ENCODE measurements at regions not wholly inside any gene's neighbourhood (a gene's known extent, or its start where the extent isn't known, plus 50 kb on each side); places are given as distances from the start of the nearest gene placed in this dataset.

DNA sequence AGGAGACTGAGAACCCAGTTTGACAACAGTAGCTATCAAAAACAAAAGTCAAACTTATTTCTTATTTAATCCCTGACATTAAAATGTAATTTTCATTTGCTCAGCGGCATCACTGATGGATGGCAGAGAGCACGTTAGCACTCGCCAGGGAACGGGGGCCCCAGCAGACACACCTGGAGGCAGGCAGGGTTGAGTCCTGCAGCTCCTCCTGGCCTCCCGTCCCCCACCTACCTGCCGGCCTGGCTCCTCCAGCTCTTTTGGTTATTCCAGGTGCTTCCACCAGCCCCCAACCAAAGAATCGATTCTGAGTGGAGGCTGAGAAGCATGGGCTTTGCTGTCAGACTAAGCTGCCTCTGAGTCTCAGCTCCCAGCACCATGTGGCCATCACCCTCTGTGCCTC, 113.6 kb downstream of the PHETA1 start:
- H3K4me1 Mint-ChIP-seq: no peaks in the 10 kb centered on the region
- TF ChIP-seq, protein P1, sequence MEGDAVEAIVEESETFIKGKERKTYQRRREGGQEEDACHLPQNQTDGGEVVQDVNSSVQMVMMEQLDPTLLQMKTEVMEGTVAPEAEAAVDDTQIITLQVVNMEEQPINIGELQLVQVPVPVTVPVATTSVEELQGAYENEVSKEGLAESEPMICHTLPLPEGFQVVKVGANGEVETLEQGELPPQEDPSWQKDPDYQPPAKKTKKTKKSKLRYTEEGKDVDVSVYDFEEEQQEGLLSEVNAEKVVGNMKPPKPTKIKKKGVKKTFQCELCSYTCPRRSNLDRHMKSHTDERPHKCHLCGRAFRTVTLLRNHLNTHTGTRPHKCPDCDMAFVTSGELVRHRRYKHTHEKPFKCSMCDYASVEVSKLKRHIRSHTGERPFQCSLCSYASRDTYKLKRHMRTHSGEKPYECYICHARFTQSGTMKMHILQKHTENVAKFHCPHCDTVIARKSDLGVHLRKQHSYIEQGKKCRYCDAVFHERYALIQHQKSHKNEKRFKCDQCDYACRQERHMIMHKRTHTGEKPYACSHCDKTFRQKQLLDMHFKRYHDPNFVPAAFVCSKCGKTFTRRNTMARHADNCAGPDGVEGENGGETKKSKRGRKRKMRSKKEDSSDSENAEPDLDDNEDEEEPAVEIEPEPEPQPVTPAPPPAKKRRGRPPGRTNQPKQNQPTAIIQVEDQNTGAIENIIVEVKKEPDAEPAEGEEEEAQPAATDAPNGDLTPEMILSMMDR (IDR thresholded peaks at IDR 0.05; ENCODE audit: unreplicated experiment in 3 of 3): no peak
- no peak overlapping the region for H3K27ac Mint-ChIP-seq
- H3K36me3 Mint-ChIP-seq (ENCODE audit: low read depth): no peaks in the 10 kb centered on the region
- H3K9me3 Mint-ChIP-seq: no peaks in the 10 kb centered on the region
- H3K4me3 Mint-ChIP-seq: no peak overlapping the region
- peaks cover 33% of the 10 kb centered on the region for H3K27me3 Mint-ChIP-seq (ENCODE audit: low read depth)

DNA sequence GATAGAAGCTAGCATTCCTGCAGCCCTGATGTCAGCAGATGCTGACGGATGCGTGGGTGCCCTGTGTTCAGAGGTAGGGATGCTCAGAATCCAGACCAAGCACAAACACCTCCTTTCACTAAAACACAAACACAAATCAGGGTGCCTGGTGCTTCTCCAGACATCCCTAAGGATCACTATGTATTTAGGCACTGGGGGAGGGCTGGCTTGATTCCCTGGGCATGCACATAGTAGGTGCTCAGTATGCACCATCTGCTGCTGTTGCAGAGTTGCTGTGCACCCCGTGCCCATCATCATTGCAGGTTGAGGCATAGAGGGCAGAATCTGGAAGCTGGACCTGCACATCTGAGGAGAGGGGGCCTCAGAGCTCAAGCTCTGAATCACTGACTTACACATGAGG, 114.8 kb downstream of the PHETA1 start:
- Mint-ChIP-seq H3K4me1 (no peaks in the 10 kb centered on the region), H3K27me3 (ENCODE audit: low read depth) (peaks cover 33% of the 10 kb centered on the region), H3K4me3 (no peak overlapping the region)

DNA sequence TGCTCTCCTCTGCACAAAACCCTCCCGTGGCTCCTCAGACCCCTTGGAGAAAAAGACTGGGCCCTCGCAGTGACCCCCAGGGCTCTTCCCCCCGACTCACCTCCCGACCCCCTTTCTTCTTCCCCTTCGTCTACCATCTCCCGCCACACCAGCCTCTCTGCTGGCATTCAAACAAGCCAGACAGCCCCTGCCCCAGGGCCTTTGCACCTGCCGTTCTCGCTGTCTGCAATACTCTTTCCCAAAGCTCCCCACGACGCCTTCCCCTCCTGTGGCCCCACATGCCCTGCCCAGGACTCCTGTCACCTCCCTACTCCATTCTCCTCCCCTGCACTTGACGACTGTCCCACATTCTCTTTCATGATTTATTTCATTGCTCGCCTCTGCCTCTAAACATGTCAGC, 115.7 kb downstream of the PHETA1 start:
- H3K4me1 Mint-ChIP-seq: peaks cover 8% of the 10 kb centered on the region
- H3K36me3 Mint-ChIP-seq (ENCODE audit: low read depth): no peaks in the 10 kb centered on the region
- peaks cover 33% of the 10 kb centered on the region for H3K27me3 Mint-ChIP-seq (ENCODE audit: low read depth)
- no peaks in the 10 kb centered on the region for H3K9me3 Mint-ChIP-seq
- TF ChIP-seq, protein P1 (IDR thresholded peaks at IDR 0.05; ENCODE audit: unreplicated experiment in 3 of 3): no peak
- no peak overlapping the region for H3K27ac Mint-ChIP-seq
- H3K4me3 Mint-ChIP-seq: no peak overlapping the region

More for the DNA sequence above, 114.8 kb downstream of the PHETA1 start:
- no peaks in the 10 kb centered on the region for H3K9me3 Mint-ChIP-seq
- no peaks in the 10 kb centered on the region for H3K36me3 Mint-ChIP-seq (ENCODE audit: low read depth)
- TF ChIP-seq, protein P1 (IDR thresholded peaks at IDR 0.05; ENCODE audit: unreplicated experiment in 3 of 3): no peak
- H3K27ac Mint-ChIP-seq: no peak overlapping the region

DNA sequence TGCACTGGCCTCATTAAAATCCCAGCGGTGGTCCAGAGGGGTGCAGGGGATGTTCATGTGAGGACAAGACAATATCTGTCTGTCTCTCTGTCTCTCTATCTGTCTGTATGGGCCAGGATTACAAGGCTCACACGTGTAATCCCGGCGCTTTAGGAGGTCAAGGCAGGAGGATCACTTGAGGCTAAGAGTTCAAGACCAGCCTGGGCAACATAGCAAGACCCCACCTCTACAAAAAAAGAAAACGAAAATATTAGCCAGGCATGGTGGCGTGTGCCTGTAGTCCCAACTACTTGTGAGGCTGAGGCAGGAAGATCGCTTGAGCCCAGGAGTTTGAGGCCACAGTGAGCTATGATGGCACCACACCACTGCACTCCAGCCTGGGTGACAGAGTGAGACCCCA, 117.1 kb downstream of the PHETA1 start:
- H3K9me3 Mint-ChIP-seq: peaks cover 2% of the 10 kb centered on the region
- H3K27me3 Mint-ChIP-seq (ENCODE audit: low read depth): peaks cover 28% of the 10 kb centered on the region
- peaks cover under 1% of the 10 kb centered on the region for H3K36me3 Mint-ChIP-seq (ENCODE audit: low read depth)
- H3K4me1 Mint-ChIP-seq: peaks cover 10% of the 10 kb centered on the region
- no peak overlapping the region for H3K27ac Mint-ChIP-seq
- no peak overlapping the region for H3K4me3 Mint-ChIP-seq
- TF ChIP-seq, protein P1 (IDR thresholded peaks at IDR 0.05; ENCODE audit: unreplicated experiment in 3 of 3): no peak

DNA sequence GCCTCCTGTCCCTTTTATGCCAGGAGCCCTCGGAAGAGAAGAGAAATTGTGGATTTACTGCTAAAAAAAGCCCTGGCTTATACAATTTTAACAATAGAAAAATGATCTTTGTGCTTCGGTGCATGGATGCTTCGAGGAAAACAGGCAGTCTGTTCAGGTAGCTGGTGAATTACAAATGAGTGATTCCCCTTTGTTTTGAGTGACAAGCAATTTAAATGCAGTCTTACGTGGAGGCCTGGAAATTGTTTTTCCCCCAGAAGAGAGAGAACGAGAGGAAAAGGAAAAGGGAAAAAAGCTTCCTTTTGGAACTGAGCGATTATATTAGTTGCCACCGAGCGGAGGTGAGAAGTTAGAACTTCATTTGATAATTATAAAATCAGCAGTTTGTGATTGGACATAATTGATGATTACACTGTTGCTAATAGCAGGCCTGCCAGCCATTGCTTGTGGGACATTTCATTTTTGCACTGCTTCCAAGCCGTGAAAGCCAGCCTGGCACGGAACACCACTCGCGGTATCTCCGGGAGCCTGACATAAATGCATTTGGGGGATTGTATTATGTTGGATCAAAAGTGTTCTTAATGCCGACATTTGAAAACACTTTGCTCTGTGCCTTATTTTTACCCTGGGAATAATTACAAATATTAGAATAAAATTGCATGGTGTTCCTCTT, 117.7 kb downstream of the PHETA1 start:
- H3K4me3 Mint-ChIP-seq: no peak overlapping the region
- H3K27me3 Mint-ChIP-seq (ENCODE audit: low read depth): peaks cover 23% of the 10 kb centered on the region
- H3K36me3 Mint-ChIP-seq (ENCODE audit: low read depth): peaks cover 4% of the 10 kb centered on the region
- H3K9me3 Mint-ChIP-seq: peaks cover 4% of the 10 kb centered on the region
- peaks cover 10% of the 10 kb centered on the region for H3K4me1 Mint-ChIP-seq
- H3K27ac Mint-ChIP-seq: no peak overlapping the region
- TF ChIP-seq, protein P1 (IDR thresholded peaks at IDR 0.05; ENCODE audit: unreplicated experiment in 3 of 3): no peak

DNA sequence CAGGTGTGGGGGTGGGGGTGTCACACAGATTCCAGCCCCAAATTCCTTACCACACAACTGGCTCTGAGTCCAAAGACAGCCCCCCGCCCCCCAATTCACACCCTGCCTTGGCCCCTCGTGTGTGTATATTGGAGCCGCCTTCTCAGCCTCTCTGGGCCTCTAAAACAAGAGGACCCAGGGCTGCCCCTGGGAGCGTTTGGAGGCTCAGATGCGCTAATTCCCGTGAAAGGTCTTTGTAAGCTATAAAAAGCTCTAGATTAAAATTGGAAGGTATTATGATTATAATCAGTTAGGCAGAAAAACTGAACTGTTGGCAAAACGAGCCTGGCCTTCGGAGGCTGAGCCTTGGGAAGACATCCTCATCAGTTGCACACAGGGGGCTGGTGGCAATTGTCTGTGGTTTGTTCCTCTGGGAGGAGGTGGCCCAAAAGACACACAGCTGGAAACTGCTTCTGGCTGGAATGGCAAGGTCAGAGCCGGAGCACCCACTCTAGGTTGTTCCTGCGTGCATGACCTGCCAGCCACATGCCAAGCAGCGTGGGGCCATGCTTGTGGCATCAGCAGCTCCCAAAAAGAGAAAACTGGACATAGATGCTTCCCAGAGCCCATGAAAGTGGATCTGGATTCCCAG, 118.5 kb downstream of the PHETA1 start:
- Mint-ChIP-seq H3K4me3 (no peak overlapping the region), H3K36me3 (ENCODE audit: low read depth) (peaks cover 4% of the 10 kb centered on the region), H3K4me1 (peaks cover 10% of the 10 kb centered on the region), H3K27me3 (ENCODE audit: low read depth) (peaks cover 18% of the 10 kb centered on the region), H3K27ac (no peak overlapping the region), H3K9me3 (peaks cover 6% of the 10 kb centered on the region)
- TF ChIP-seq, protein P1 (IDR thresholded peaks at IDR 0.05; ENCODE audit: unreplicated experiment in 3 of 3): no peak

Data from nephron (organoid).